HG03469 (cell line): ENCODE measurements at regions not wholly inside any gene's neighbourhood (a gene's known extent, or its start where the extent isn't known, plus 50 kb on each side); places are given as distances from the start of the nearest gene placed in this dataset.
"Not testable (repeated sequence)": the region's sequence is repeated elsewhere in the genome, so short reads cannot be mapped to it uniquely, and the experiment has no call there.

Experiments used
- ATAC-seq: cut with Tn5 transposase; IDR thresholded peaks from one replicate; pipeline ENCODE4 v1.9.1; 2021; ENCODE audit warnings: mild to moderate bottlenecking, moderate library complexity, moderate number of reproducible peaks; ENCODE audit not compliant: unreplicated experiment

DNA sequence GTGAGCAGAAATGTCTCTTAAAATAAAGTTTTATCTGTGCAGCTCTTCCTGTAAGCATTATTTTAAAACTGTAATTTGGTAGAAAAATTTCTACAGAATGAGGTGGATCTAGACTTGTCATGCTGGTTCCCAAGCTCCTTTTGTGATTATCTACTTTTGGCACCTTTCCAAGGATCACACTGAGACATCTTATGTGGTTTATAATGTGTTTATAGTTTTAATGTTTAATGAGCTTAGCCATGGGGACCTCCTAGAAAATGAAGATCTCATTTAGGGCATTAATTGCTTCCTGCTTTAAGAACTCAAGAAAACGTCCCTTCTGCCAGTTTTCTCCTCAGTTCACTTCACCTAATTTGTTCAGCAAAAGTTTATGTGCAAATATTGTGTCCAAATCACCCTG, 468.4 kb downstream of the SUCLG1 start:
- ATAC-seq: no peak

DNA sequence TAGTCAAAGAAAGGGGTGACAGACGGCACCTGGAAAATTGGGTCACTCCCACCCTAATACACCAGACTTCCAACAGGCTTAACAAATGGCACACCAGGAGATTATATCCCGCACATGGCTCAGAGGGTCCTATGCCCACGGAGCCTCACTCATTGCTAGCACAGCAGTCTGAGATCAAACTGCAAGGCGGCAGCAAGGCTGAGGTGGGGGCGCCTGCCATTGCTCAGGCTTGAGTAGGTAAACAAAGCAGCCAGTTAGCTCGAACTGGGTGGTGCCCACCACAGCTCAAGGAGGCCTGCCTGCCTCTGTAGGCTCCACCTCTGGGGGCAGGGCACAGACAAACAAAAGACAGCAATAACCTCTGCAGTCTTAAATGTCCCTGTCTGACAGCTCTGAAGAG, 482.5 kb downstream of the SUCLG1 start:
- ATAC-seq: not testable (repeated sequence)

DNA sequence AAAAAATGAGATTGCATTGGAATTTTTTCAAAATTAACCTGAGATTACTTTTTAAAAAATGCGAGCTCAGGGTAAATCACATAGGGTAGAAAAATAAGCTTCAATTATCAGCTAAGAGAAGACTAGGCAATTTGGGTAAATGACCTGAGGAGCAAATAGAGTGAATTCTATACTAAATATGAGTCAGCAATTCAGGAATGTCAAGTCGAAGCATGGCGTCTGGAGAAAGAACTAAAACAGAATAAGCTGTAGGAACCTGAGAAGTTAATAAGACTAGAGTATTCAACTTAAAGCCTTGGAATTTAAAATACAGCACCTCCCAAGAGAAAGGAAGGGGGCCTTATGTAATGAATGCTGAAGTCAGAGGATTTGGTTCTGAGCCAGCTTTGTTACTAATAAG, 487.0 kb downstream of the SUCLG1 start:
- no peak for ATAC-seq

DNA sequence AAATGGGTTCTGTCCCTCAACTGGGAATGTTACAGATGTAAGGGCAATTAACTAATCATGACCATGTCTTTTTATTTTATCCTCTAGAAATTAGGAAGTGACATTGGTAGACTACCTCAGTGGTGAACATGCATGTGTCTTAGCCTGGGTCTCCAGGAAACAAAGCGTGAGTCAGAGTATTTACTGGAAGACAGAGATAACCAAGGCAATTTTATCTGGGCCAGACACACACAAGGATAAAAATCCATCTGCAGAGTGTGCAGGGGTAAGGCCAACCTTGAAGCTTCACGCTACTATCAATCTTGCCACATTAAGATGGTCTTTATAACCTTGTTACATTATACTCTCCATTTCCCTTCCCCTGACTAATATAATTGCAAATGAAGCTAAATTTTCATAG, 487.5 kb downstream of the SUCLG1 start:
- ATAC-seq: no peak

DNA sequence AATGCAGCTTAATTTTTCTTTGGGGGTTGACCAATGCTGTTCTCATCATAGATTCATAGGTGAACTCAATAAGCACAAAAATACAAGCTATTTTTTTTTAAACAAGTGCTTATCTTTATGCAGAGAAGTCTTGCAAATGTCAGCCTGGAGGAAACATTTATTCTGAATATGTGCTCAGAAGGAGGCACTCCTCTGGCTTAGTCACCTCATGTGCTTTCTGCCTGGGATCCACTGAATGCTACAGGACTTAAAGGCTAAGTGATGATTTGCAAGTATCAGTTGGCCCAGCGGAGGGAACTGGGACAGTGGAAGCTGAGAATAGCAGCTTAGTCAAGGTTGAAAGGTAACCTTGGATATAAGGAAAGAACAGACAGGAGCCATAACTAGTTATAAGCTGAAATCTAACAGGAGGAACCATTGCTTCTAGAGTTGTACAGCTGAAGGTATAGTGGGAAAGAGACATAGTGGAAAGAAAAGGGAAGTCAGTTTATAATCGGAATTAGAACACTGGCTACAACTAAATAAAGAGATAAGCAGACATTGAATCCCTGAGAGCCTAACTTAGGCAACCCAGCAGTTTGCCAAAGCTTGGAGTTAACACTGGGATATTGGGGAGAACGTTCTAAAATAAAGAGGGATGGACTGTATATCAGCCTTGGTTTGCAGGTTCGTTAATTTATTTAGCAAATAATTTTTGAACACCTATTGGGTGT, 488.7 kb downstream of the SUCLG1 start:
- no peak for ATAC-seq

DNA sequence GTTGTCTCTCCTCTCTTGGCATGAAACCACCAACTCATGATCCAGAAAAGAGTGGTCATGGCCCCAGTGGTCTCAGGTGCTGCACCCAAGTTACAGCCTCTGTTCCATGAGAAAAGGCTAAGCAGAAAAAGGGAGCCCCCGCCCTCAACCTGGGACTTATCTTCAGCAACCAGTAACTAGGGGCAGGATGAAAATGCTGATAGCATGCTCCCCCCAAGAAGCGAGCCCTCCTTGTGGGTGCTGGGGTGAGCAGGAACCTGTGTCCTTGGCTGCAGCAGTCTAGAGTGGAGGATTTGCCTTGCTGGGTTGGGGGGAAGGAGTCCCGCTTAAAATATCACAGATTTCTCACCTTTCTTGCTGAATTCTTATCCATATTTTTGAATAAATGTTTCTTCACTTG, 490.0 kb downstream of the SUCLG1 start:
- ATAC-seq: no peak

DNA sequence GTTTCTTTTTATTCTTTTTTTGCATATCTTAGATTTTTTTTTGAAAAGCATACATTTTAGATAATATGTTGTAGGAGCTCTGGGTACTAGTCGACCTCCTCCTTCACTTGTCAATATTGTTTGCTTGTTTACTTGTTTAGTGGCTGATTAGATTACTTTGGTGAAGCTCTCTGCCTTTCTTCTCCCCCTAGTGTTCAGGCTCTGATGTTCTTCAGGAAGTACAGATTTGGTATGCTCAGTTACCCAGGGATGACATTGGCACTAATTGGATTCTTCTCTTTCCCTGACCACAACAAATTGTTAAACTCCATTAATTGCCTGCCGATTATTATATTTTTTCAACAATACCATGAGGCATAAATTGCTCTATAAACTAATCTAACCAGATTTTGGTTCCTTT, 491.2 kb downstream of the SUCLG1 start:
- no peak for ATAC-seq

DNA sequence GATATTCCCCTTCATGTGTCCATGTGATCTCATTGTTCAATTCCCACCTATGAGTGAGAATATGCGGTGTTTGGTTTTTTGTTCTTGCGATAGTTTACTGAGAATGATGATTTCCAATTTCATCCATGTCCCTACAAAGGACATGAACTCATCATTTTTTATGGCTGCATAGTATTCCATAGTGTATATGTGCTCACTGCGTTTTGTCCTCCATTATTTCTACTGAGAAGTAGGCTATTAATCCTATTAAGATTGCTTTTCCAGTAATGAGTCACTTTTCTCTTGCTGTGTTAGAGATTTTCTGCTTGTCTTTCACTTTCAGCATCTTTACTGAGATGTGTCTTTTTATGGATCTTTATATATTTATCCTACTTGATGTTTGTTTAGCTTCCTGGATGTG, 492.1 kb downstream of the SUCLG1 start:
- not testable (repeated sequence) for ATAC-seq

DNA sequence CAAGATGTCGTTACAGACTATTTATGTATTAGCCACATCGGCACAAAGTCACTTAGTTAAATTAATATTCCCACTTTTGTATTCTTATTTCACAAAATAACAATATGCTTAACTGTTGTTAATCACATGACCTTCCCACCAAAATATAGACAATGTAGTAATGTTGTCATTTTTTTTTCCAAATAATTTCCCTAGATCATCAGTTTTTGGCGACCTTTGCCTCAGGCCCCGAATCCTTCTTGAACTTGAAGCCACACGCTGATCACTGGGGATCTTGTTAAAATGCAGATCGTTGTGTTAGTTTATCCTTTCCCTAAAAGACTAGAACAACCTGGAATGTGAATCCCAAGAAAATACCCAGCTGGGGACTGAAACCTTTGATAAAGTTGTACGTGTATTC, 497.6 kb downstream of the SUCLG1 start:
- ATAC-seq: no peak

DNA sequence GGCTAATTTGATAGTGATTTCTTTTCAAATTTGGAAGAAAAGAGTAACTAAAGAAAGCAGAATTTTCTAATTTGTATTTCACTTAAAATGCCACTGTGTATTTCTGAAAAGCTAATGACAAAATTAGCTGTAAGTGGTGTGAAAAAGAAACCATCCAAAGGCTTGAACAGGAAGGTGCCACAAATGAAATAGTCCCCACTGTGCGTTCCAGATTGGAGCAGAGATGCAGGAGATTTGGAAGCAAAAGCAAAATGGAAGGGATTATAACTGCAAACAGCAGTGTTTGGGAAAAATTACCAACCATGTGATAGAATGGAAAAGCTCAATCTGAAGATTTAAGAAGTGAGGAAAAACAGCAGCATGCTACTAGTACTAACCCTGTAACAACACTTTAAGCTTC, 498.7 kb downstream of the SUCLG1 start:
- ATAC-seq: no peak

DNA sequence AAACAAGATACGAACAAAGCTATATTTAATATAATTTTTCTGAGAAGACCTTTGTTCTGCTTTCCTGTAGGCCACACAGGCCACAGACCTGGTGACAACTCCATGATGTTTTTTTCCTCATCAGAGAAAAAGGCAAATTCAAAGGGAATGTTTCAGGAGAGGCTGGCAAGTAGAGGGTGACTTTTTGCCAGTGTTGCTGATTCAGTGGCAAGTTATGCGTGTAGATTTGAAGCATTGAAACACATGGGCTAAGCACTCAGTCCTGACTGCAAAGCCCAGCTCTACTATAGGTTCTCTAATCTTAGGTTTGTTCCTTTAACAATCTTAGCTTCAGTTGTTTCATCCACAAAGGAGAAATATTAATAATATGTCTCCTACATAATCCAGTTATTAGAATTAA, 499.8 kb downstream of the SUCLG1 start:
- no peak for ATAC-seq

DNA sequence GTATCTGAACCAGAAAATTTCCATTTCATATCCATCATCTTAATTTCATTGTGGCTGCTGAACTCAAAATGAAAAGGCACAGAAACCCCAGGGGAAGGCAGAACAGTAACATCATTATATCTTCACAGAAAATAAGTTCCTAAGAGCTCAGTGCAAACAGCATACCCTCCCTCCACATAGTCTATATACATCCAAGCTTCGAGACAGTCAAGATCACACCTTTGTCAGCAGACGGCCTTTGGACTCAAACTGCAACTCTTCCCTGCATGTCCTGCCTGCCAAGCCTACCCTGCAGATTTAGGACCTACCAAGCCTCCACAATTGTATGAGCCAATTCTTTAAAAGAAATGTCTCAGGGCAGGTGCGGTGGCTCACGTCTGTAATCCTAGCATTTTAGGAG, 502.1 kb downstream of the SUCLG1 start:
- ATAC-seq: no peak

DNA sequence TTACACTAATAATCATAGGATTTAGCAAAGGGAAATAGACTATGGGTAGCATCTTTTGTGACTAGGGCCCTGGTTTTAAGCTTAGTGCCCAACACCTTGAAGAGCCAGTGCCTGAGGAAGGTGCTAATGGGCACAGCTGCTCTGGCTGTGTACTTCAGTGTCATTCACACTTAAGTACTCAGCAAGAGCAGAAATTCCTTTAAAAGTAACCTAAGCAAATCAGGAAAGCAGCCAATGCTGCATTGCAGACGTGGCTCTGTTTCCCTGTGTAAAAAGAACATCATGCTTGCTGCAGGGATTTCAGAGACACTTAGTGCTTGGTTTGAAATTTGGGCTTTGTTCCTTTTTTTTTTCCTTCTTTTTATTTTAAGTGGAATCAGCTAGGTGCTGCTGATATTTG, 505.4 kb downstream of the SUCLG1 start:
- ATAC-seq: no peak

DNA sequence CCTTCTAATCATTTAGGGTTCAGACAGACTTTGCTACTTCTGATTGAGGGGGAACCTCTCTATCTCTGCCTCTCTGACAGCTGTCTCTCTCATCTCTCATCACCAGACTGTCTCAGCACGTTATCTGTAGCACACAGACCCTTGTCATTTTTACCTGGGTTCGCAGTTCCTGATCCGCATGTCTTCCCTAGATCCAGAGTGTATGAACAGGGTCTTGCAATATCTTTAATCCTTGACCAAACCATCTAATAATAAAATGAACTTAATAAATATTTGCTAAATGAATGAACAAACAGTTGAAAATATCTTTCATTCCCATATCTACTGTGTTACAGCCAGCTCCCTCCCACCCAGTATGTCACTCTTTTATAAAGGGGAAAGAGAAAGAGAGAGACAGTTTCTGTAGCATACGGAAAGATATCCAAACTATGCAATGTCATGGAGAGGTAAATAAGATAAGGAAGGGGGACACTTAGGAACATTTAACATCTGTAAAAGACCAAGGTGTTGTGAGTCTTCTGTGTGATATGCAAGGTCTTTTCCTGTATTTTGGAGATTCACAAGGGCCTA, 507.6 kb downstream of the SUCLG1 start:
- no peak for ATAC-seq

DNA sequence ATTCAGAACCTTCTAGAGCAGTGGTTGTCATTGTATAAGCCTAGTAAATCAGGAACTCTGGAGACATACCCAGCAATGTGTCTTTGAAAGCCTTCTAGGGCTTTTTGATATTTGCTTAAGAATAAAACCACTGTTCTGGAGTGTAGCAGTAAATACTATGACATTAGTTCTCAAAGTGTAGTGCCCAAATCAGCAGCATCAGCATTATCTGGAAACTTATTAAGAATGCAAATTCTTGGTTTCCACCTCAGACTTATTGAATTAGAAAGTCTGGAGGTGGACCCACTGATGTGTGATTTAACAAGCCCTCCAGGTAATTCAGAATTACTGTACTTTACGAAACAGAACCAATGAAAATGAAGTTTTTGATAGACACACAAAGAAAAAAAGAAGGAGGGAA, 509.7 kb downstream of the SUCLG1 start:
- no peak for ATAC-seq

DNA sequence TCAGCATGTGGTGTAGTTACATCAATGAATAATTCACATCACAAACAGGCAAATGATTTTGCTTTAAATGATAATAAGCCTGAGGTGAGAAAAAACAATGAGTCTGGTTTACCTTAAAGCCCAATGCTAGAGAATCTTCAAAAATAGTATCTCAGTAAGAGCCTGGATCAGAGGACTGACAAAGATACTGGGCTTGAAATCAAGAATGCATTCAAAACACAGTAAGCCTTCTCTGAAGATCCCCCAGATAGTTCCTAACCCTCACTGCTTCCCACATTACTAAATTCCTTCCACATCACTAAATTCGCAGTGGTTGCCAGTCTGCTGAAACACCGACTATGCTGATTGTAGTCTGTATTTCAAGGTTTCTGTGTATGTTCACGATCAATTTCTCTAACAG, 514.9 kb downstream of the SUCLG1 start:
- no peak for ATAC-seq

DNA sequence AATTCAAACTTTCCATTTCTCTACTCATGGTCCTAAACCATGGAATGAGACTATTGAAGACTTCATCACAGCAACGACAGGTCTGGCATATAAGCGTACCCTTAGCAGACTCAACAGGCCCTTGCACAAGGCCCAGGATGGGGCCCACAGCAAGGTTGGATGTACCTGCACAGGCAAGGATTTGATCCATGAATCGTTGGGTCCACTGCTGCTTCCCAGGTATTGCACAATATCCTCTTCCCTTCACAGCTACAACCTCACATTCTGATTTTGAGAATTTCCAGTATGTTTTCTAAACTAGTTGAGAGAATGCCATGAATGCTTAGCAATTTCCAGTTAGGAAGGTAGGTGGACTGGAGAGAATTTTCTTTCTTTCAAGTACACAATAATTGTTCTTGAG, 515.8 kb downstream of the SUCLG1 start:
- ATAC-seq: no peak

DNA sequence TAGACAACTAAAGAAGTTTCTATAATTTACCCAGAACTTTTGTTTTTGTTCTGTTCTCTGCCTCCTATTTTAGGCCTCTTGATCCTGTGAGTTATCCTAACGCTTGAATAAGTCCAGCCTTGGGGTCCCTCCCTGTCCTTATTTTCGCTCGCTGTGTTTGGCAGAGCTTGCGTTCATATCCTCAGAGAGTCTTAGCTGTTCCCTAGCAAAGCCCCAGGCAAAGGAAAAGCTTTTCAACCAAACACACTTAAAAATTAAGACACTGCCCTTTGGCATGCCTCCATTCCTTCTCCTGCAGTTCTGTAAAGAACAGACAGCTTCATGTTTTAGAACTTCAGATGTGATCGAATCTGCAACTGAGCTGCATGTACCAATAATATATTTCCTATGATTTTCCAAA, 517.2 kb downstream of the SUCLG1 start:
- ATAC-seq: no peak

DNA sequence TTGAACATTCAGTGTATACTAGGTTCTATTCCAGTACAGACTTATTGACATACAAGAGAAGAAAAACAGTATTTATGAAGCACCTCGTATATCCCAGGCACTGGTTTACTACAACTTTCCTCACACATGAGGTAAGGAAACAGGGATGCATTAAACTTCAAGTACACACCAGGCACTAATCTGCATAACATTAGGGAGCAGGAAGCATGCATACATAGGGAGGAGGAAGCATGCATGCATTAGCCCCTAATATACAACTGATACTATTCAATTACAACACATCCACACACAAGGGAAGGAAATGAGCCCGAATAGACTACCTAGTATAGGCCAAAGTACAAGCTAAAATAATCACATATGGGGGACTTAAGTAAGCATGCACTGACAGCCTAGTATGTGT, 525.3 kb downstream of the SUCLG1 start:
- no peak for ATAC-seq

DNA sequence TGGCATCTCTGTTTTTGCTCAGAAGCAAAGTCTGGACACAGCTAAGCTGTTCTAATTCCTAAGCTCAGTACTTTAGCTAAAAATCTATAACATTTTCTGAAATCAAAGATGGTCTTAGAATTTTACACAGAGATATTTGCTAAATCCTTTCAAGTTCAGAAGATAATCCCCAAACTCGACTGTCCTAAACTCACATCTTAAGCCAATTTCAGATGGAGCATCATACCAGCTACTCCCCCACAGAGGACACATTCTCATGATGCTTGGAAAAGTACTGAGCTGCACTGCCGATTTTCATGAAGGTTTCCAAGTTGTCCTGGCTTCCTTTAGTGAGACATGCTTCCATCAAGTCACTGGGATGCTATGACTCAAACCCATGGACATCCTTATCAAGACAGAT, 535.5 kb downstream of the SUCLG1 start:
- ATAC-seq: no peak

DNA sequence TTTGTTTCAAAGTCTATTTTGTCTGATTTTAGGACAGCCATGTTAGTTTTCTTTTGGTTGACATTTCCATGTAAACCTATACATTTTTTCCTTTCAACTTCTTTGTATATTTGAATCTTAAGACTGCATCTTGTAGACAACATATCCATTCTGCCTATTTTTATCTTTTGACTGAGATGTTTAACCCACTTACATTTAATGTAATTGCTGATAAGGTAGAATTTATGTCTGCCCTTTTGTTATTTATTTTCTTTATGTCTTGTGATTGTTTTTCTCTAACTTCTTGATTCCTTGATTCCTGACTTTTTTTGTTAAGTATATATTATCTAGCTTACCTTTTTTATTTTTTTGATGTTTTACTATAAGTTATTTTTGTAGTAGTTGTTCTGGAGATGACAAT, 542.5 kb downstream of the SUCLG1 start:
- ATAC-seq: no peak

DNA sequence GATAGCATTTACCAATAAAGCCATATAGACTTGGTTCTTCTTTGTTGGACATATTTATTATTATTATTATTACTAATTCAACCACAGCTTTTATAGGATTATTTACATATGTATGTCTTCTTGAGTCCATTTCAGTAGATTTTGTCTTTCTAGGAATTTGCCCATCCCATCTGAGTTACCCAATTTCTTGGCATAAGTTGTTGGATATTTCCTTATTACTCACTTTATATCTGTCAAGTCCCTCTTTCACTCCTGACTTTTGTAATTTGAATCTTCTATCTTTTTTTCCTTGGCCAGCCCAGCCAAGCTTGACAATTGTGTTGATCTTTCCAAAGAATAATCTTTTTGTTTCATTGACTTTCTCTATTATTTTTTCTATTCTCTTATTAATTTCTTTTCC, 543.7 kb downstream of the SUCLG1 start:
- no peak for ATAC-seq

DNA sequence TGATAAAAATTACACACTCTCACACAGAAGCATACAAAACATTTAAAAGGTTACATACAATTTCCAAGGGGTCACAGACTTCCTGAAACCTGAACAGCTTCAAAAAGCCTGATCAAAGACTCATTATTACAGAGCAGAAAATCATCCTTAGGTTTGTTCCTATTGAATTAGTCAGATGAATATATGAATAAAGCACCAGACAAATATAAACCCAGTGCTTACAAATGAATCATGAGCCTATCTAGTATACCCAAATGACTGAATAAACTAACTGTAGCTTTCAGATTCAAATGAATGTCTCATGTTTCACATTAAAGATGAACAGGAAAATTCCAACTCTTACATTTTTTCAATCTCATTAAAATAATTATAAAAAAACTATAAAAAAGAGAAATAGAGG, 550.3 kb downstream of the SUCLG1 start:
- no peak for ATAC-seq
